NCI-H1436 treated with DMSO at 0.1 percent for 48 hours (cell line): ENCODE measurements at regions not wholly inside any gene's neighbourhood (a gene's known extent, or its start where the extent isn't known, plus 50 kb on each side); places are given as distances from the start of the nearest gene placed in this dataset.

Experiments
- DNase-seq: peaks from one replicate; lab custom pipeline; 2025; lab: John Stamatoyannopoulos, UW

- no peak for DNase-seq
Observed at GRCh38 chr1:67948151-67949080, 102.0 kb downstream of the DIRAS3 start.

- no peak for DNase-seq
Observed at GRCh38 chr1:67947114-67947513, 103.3 kb downstream of the DIRAS3 start.

DNA sequence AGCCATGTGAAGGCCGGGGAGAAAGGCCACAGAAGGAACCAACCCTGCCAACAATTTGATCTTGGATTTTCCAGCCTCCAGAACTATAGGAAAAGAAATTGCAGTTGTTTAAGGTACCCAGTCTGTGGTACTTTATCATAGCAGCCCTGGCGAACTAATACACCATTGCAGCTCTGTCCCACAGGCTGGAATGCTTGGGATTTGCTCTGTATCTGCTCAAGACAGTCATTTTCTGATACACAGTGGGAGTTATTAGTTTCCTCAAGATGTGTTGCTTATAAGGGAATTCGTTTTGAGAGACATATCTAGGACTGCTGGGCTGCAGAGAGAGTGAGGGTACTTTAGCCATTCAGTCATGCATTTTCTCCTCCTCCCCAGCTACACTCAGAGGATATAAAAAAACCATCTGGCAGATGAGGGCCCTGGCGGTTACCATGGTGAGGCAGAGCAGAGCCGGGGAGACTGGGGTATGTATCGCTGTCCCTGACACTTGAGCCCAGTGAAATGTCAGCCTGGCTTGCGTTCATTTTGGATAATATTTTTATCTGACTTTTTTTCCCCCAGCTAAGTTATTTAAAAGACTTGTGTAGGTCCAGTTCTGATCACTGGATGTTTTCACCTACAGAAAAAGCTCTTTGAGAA is 104.6 kb downstream of the DIRAS3 start:
- peak; percentile 67 for DNase-seq

DNA sequence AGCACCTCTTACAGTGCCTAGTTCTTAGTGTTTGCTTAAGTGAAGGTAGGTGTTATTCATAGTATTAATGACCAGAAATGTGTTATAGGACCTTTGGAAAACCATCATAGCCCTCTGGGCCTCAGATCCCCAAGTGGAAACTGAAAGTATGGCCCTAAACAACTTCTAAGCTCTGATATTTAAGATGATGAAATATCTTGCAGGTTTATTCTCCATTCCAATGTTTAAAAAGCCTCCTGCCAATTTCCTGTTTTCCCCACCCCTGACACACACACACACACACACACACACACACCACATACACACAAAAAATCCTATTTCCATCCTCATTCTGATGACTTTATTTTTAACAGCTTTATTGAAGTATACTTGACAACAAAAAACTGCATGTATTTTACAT is 108.2 kb downstream of the DIRAS3 start:
- no peak for DNase-seq

- no peak for DNase-seq
Observed at GRCh38 chr1:67941746-67942145, 108.5 kb upstream of the GNG12 start.

DNA sequence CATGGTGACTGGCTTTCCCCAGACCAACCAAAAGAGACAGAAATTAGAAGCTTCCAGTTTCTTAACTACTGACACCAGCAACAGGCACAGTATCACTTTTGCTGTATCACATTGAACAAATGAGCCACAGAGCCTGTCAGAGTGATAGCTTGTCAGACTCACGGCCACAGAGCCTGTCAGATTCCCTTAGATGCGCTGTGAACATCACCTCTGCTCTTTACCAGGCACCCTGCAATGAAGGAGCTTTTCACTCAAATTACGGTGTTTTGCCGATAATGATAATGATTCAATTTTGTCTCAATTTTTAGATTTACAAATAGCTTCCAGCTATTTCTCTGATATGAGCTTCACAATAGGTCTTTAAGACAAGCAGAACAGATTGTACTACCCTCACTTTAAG is 107.9 kb upstream of the GNG12 start:
- DNase-seq = no peak

GRCh38 chr1:67939942-67940341 is 106.7 kb upstream of the GNG12 start:
- no peak for DNase-seq

GRCh38 chr1:67939186-67939743 is 106.0 kb upstream of the GNG12 start:
- DNase-seq = peak; percentile 25

DNA sequence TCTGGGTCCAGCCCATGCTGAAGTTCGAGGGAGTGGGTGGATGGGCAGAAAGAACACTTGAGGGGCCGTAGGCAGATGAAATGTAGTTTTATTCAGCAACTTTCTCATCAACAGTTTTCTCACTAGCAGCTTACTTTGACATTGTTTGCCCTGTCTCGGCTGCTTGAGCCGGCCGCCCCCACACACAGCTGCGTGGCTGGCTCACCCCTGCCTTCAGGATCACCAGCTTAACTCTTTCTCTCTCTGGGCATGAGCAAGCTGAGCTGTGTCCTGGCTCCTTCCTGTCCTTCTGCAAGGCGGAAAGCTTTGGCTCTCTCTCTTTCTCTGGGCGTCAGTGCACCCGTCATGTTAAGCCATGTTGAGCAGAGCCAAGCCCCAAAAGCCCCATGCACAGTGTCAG is 104.4 kb upstream of the GNG12 start:
- DNase-seq = no peak

- no peak for DNase-seq
Observed at GRCh38 chr1:67937010-67937409, 103.7 kb upstream of the GNG12 start.

DNA sequence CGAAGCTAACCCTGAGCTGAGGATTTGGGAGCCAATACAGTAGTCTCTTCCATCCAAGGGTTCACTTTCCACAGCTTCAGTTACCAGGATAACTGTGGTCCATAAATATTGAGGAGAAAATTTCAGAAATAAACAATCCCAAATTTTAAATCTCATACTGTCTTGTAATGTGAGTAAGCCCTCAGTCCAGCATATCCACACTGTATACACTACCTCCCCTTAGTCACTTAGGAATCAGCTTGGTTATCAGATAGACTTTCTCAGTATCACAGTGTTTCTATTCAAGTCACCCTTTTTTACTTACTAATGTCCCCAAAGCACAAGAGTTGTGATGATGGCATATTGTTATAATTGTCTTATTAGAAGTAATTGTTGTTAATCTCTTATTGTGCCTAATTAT is 102.3 kb upstream of the GNG12 start:
- DNase-seq = no peak

GRCh38 chr1:67931198-67931597 is 97.9 kb upstream of the GNG12 start:
- DNase-seq = no peak

DNA sequence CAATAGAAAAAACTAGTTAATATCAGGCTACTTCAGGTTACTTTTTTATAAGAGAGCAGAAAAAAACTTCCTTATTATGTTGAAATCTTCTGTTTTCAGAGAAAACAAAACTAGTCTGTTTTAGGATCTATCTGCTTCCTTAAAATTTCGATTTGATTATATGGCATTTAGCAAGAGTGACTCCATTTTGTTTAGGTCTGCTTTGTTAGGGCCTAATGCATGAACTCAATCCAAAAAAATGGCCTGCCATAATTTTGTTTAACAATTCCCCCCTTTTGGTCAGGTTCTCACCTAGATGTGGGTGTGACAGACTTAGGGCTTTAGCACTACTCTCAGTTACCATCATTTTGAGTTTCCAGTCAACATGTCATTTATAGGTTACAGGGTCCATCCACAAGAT is 89.8 kb upstream of the GNG12 start:
- no peak for DNase-seq

DNA sequence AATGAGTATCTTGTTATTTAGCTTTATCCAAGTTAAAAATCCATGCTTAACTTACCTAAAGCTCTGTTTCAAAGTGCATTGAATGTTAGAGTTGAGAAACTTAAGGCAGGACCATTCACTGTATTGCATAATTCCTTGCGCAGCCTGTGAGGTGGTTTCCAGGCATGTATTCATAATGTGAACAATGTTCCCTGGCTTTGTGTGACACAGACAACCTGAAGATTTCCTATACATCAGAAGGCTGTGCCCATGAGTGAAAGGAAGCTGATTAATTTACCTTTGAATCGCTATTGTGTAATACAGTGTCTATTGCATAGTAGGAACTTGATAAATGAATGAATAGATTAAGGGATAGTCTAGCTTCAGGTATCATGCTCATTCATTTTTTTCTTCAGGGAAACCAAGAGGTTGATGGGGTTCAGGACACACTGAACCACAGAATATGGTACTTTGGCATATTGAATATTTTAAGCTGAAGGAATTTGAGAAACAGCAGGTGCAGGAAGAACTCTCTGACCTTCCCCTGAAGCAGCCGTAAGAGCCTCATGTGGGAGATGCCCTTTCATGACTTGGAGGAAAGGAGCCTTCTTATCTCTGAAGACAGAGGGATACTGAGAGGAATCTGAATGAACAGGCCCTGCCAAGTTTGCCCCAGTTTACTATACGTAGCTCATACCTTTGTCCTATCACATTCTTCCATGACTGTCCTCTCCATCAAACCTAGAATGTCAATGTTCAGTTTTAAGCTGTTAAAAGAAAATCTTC is 88.6 kb upstream of the GNG12 start:
- DNase-seq = no peak

DNA sequence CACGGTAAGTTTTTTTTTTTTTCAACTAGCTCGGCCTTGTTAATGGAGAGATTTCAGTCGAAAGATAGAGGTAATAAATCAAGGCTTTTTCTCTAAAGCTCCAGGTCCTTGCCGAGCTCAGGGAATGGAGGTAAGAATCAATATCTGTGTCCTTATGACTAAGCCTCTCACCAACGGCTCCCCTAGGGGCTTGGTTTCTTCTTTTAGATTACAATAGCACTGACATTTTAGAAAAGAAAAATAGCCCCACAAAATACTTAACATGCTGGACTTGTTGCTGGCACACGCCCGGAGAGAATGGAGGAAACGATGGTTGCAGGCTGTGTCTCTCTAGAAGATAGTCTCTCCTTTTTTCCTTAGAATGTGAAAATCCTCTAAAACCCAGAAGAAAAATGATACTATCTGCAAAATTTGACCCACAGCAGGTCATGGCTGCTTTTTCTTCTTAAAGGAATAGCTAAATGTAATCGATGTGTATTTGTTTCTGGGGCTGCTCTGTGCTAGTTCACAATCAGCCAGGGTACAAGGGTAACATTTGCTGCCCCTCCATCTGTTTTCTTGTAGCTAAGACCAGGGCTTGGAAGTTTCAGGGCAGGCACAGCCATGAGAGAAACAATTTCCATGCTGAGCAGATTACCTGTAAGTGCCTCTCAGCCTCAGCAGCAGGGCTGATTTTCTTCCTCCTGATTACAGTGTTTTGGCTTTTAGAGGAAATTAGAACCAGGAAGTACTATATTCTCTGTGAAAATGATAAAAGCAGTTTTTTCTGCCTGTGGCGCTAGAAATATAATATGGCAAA is 86.2 kb upstream of the GNG12 start:
- no peak for DNase-seq

GRCh38 chr1:67918067-67918466 is 84.8 kb upstream of the GNG12 start:
- DNase-seq = no peak

GRCh38 chr1:67917006-67917405 is 83.7 kb upstream of the GNG12 start:
- no peak for DNase-seq

- no peak for DNase-seq
Observed at GRCh38 chr1:67916140-67916886, 83.0 kb upstream of the GNG12 start.

DNA sequence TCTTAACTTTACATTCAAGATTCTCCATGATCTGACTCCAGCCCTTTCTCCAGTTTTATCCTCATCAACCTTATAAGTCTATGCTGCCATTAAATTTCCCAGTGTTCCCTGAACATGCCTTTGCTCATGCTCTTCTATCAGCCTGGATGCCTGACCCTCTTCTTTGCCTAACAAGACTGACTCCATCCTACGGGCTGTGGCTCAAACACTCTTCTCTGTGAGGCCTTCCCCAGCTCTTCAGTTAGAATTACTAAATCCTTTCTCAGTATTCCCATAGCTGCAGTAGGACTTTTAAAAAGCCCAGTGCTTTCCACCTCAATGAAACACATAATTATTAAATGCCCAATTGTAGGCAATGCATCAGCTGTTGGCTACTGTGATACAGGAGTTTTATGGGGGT is 76.5 kb upstream of the GNG12 start:
- no peak for DNase-seq

- DNase-seq = no peak
Observed at GRCh38 chr1:67908250-67908936, 75.1 kb upstream of the GNG12 start.
